Embryonic facial prominence (tissue), 1 donor: ENCODE measurements at regions not wholly inside any gene's neighbourhood (a gene's known extent, or its start where the extent isn't known, plus 50 kb on each side); places are given as distances from the start of the nearest gene placed in this dataset.
"Not testable (repeated sequence)": the region's sequence is repeated elsewhere in the genome, so short reads cannot be mapped to it uniquely, and the experiment has no call there.

Experiments
- DNase-seq: peaks from one replicate; pipeline ENCODE4 v3.0.0-alpha.2; 2016; ENCODE audit errors: extremely low spot score

DNA sequence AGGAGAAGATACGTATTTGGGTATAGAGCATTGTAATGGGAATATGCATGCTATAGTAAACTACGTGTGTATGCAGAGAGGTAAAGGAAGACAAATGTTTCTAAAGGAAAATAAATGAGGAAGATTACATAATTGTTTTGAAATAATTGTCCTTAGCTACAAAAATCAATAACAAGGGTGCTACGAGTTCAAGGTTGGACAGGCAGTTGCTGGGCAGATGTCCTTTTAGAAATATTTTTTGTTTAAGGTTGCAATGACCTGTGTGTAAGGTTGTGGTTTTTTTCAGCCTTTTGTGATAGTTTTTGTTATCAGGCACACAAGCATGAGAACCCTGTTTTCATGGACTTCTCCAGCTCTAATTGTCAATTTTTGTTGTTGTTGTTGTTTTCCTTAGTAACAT lies 1304.1 kb upstream of the CHAC2 start:
- no peak for DNase-seq

DNA sequence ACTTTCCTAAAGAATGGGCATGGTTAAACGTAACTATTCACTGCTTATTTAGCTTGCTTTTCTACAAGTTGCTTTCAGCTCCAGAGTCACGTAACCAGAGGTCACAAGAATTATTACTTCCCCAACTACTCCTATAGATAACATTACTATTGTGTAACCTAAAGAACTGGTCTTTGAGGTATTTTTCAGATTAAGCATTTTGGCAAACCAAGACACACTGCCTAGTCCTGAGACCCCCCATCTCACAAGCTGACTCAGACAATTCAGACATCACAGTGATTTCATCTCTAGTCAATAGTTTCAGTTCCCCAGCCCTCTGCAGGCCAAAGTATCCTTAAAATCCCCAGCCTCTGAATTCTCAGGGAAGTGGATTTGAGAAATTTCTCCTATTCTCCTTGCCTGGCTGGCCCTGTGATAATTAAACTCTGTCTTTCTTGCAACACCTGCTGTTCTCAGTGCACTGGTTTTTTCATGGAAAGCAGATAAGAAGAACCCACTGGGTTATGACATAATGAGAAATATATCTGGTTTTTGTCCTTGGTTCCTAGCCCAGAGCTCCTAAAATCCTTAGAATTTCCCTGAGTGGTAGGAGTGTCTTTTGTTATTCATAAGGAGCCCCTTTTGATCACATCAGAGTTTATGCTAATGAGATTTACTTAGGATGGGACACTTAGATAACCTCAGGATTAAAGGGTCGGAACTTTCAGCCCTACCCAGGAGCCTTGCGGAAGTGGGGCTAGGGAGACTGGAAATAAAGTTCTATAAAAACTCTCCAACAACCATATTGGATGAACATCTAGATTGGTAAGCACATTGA lies 1310.8 kb upstream of the CHAC2 start:
- DNase-seq: no peak

DNA sequence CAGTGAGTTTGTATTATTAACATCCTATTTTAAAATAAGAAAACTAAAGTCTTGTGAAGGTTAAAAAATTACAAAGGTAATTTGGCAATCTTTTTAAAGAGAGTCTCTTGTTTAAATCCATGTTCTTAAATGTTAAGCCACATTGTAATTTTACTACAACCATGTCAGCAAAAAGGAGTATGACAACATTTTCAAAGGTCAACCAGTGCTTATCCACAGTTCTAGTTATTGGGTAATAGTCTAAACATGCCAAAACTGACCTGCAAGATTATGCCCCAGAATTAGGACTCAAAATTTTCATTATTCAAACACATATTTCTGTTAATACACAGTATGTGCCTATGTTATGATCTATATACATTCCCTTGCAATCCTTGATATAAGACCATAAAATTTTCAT lies 1312.6 kb upstream of the CHAC2 start:
- DNase-seq: no peak

- DNase-seq: no peak
Observed at GRCh38 chr2:52452201-52452600, 1315.4 kb upstream of the CHAC2 start.

GRCh38 chr2:52445686-52446085 lies 1321.9 kb upstream of the CHAC2 start:
- no peak for DNase-seq

GRCh38 chr2:52431352-52431760 lies 1336.2 kb upstream of the CHAC2 start:
- DNase-seq: no peak

DNA sequence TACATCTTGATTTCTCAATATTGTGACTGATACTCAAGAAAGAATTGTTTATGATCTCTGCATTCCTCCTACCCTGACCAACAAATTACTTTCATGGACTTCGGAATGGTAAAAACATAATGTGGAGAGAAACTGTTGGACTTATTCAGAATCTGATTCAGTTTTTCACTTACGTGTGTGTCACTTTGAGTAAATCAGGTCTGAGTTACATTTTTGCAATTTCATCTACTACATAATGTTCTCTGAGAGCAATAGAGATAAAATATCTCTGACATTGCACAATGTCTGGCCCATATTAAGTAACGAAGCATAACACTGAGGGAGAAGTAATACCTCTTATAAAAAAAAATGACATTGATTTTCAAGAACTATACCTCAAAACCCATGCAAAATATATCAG lies 1337.9 kb upstream of the CHAC2 start:
- DNase-seq: no peak

DNA sequence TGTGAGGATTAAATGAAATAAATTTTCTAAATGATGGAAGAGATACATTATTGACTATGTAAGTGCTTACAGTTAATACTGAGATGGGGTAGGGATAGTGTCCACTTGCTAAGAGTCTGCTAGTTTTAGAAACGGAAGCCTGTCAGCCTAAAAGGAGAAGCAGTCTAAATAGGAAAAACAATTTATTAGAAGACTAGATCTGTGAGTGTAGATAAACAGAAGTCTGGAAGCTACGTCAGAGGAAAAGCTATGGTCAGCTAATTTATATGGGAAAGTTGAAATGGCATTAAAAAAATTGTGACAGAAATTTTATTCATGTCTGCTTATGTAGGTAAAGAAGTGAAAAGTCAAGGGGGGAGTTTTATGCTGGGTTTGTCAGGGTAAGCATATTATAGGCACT lies 1338.4 kb upstream of the CHAC2 start:
- DNase-seq: no peak

- DNase-seq: no peak
Observed at GRCh38 chr2:52428224-52428623, 1339.4 kb upstream of the CHAC2 start.

DNA sequence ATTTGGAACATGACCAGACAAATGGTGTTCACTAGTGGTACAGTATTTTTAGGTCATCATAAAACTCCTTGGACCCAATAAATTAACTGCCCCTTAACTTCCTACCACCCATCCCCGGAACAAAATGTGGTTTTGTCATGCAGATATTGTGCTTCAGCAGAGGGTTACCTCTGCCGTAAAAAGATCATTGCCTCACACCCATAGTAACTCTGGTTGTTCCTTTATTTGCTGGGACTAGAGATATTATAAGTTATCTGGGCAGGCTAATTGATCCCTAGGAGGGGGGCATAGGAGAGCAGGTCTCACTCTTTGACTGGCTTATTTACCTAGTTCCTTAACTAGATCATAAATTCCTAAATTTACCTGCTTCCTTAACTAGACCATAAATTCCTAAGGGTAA lies 1343.9 kb upstream of the CHAC2 start:
- DNase-seq: no peak

- DNase-seq: no peak
Observed at GRCh38 chr2:52423111-52423510, 1344.5 kb upstream of the CHAC2 start.

GRCh38 chr2:52416340-52416739 lies 1351.3 kb upstream of the CHAC2 start:
- no peak for DNase-seq

DNA sequence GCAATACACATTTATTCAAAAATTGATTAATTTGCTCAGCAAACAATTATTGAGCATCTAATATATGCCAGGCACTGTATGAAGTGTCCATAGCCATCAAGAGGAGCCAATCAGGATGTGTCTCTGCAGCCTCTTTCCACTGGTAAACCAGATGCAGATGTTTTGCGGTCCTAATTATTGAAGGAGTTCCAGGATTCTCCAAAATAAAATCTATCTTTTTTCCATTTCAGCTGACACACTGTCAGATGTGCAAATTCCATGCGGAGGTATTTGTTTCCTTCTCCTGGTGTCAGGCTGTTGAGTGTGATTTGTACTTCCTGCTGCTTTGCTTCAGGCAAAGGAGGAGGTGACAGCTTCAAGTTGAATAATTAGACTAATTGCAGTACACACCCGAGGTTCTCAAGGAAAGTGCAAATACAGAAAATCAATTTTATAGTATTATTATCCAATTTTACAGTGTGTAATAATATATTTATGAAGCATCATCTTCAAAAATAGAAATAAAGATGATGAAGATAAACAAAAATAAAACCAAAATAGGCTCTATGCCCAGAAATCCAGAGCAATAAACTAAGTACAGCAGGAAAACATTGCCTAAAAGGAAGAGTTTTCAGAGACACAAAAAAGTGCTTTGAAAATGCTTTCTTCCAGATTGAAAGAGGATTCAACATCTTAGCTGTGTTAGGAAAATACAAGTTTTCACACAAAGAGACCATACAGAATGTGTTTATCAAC lies 1352.9 kb upstream of the CHAC2 start:
- DNase-seq: no peak

DNA sequence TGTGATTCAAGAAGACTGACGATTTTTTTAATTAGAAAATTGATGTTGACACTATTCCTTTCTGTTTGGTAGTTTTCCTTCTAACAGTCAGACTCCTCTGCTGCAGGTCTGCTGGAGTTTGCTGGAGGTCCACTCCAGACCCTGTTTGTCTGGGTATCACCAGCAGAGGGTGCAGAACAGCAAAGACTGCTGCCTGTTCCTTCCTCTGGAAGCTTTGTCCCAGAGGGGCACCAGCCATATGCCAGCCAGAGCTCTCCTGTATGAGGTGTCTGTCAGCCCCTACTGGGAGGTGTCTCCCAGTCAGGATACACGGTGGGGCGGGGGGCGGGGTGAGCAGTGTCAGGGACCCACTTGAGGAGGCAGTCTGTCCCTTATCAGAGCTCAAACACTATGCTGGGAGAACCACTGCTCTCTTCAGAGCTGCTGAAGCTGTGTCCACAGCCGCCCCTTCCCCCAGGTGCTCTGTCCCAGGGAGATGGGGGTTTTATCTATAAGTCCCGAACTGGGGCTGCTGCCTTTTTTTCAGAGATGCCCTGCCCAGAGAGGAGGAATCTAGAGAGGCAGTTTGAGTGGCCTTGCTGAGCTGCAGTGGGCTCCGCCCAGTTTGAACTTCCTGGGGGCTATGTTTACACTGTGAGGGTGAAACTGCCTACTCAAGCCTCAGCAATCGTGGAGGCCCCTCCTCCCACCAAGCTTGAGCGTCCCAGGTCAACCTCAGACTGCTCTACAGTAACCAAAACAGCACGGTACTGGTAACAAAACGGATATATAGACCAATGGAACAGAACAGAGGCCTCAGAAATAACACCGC lies 1358.1 kb upstream of the CHAC2 start:
- DNase-seq: not testable (repeated sequence)

DNA sequence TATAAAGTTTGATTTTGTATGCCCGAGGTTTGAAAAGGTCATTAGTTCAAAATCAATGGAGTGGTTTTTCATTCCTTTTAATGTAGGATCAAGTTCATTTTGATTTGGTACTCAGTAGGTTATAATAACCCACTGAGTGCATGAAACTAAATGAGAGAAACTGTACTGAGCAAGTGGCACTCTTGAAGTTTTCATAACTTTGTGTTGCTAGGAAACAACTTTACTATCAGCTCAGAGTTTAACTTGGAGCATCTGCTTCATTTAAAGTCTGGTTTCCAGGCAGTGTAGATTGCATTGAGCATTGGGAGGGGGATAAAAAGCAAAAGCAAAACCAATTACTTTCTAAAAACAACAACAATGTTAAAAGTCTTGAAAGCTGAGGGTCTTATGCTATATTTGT lies 1361.6 kb upstream of the CHAC2 start:
- DNase-seq: no peak

- no peak for DNase-seq
Observed at GRCh38 chr2:52404866-52405265, 1362.7 kb upstream of the CHAC2 start.

DNA sequence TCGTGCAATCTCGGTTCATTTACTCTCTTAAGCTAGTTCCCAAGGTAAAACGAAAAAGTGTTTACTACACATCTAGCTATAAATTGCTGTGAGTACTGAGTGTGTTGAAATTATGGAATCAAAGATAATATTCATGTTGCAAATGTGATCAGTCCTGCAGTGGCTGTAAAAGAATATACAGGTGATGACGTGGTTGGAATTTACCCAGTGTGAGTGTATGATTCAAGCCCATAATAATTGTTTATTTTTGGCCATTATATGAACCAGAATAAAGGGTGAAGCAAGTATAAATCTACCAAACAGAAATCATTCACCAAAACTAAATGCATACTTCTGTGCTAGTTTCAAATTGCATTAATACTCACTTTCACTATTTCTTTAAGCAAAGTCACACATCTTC lies 1363.6 kb upstream of the CHAC2 start:
- DNase-seq: no peak

DNA sequence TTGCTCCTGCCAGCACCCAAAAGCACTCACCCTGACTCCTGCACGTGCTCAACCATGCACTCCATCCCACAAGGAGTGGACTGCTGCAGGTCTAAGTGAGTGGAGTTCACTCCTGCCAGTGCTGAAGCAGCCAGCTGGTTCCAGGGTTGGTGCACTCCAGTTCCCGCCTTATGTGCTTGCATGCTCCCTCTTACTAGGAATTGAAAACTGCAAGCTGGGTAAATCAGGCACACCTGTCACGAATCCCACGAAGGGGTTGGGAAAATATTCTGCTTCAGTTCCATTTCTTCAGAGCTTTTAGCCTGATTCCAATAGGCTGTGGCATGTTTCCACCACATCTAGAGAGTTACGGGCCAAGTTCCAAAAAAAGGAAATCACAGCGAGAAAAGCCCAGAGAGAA lies 1365.5 kb upstream of the CHAC2 start:
- no peak for DNase-seq

DNA sequence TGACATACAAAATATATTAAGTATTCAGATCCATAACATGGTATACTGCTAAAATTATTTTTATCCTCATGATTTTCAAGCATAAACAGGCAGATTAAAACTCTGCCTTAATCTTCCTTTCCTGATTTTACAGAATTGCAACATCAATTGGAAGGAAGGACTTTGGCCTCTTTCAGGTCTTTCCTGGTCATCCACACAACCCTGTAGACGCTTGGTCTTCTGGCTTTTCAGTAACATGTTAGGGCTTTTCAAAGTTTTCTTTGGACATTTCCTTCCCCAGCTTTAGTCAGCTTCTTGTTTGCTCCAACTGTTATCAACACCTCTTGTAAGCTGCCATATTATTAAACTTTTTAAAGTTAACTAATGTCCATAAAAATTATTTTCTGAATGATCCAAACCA lies 1364.9 kb upstream of the NRXN1 start:
- DNase-seq: no peak

- DNase-seq: no peak
Observed at GRCh38 chr2:52395912-52396311, 1364.0 kb upstream of the NRXN1 start.

DNA sequence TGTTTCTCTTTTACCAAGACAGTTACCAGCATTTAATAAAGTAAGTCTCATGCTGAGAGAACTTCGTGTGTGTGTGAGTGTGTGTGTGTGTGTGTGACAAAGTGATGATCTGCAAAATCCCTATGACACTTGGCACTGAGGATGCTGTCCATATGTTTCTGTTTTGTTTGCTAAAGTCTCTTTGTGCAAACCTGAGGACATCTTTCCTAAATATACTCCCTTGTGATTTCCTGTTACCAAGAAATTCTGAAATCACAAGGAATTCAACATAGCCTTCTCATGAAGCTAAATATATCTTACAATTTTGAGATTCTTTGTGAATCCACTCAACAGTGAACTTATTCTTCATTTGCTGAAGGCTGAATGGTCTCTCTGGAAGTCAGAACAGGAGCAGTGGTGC lies 1359.7 kb upstream of the NRXN1 start:
- DNase-seq: no peak

DNA sequence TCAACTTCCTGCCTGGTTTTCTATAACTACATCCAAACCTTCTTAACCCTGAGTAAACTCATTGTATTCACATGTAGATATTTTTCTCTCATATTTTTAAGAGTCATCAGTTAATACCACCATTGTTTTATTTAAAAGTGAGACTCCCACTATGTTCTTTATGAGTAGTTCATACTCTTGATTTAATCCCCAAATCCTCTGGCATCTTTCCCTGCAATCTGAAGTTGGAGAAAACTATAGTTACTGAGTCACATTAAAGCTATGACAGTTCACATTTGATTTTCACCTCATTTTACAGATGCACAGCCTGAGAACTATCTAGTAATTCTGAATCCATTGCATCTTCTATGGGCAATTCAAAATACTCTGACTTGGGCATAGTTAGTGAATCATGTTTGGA lies 1358.7 kb upstream of the NRXN1 start:
- DNase-seq: no peak
